ENCODE measurements at regions not wholly inside any gene's neighbourhood (a gene's known extent, or its start where the extent isn't known, plus 50 kb on each side); places are given as distances from the start of the nearest gene placed in this dataset.

DNA sequence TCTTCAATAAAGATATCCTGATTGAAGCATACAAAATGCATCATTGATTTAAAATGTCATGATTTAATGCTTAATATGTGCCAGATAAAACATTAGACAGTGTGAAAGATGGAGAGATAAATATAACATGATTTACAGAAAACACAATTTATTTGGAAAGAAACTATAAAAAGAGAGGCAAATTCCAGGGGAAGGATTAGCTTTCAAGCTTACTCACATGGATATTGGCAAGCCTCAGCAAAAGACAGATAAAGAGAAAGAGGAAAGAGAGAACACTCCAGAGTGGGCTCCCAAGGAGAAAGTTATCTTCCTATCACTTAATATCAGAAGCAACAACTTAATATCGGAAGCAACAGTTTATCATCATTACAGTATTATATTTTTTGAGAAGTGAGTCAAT is 1036.5 kb downstream of the SQOR start:
- DNase-seq: no peak

- DNase-seq: no peak
These were observed 1037.2 kb downstream of the SQOR start for GRCh38 chr15:46672041-46672440.

DNA sequence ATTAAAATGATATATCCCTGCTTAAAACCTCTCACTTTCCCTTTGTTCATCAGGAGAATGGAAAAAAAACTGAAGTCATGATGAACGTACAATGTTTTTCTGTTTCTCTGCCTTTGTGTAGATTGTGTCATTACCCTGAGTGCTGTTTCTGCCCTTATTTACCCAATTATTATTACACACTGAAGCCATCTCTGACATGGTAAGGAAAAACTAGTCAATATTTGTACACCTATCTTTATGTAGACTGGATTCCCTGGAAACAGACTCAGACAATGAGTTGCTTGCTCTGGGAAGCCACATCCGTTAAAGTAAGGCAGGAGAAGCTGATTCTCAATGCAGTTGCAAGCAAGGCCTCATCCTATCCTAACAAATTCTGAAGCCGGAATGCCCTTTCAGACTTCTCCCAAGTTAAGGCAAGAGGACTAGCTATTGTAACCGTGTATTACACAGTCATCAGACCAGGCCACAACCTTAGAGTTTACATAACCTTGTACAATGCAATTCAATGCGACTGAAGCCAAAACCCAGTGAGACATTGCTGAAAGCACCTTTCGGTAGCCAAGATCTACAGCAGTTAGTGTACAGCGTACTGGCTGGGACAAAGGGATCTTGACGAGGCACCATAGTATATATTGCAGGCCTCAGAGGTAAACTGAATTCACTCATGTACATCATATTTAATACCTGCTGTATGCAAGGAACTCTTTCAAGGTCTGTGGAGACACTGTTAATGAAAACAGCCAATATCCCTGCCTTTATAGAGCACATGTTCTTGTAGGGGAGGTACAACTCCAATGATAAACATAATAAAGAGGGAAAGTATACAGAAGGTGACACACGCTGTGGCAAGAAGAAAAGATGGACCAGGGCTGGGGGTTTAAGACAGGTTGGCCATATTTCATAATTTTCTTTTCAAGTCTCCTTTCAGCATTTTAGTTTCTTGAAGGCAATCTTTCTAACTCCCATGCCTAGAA is 1040.8 kb upstream of the SEMA6D start:
- DNase-seq: no peak

- no peak for DNase-seq
These were observed 1039.8 kb upstream of the SEMA6D start for GRCh38 chr15:46677491-46677890.

DNA sequence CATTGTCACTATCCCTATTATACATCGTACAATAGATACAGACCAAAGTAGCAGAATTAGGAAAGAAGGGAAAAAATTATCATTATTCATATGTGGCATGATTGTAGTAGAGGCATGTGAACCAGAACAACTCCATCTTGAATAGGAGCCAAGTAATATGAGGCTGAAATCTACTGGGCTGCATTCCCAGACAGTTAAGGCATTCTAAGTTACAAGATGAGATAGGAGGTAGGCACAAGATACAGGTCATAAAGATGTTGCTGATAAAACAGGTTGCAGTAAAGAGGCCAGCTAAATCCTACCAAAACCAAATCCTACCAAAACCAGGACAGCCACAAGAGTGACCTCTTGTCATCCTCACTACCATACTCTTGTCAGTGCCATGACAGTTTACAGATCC is 1035.4 kb upstream of the SEMA6D start:
- no peak for DNase-seq

GRCh38 chr15:46682969-46683791 is 1034.1 kb upstream of the SEMA6D start:
- DNase-seq: no peak

GRCh38 chr15:46685096-46685495 is 1032.2 kb upstream of the SEMA6D start:
- no peak for DNase-seq

DNA sequence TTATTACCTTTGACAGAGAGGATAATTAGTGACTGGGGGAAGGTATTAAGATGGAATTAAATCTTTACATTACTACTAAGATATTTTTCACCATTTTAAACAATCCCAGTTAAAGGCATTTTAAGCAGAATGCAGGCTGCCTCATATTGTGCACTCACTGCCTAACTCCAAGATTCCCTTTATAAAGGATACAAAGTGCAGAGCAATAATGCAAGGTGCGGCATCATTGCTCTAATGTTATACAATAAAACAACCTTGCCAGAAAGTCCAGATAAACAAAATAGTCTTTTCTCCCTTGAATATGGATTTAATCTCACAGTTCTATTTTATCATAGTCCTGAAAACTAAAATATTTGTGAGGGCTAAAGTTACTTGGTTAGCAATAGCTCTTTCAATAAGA is 1031.6 kb upstream of the SEMA6D start:
- no peak for DNase-seq

- no peak for DNase-seq
These were observed 1021.0 kb upstream of the SEMA6D start for GRCh38 chr15:46696281-46696680.

- DNase-seq: no peak
These were observed 1016.0 kb upstream of the SEMA6D start for GRCh38 chr15:46701346-46701745.

DNA sequence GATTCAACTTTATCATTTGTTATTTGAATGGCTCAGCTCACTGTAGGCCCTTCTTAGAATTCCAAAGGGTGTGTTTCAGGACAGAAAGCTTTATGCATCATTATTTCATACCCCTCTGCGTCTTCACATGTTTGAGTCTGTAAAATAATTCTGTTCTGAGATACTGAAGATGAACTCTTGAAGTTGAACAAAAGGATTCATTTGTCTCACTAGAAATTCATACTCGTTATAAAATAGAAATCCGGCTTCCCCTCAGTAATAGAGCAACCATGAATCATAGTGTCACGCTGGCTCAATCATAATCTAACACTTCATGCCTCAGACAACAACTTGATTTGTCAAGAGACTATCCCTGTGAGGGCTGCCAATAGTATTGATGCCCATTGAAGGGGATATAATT is 1015.4 kb upstream of the SEMA6D start:
- no peak for DNase-seq

DNA sequence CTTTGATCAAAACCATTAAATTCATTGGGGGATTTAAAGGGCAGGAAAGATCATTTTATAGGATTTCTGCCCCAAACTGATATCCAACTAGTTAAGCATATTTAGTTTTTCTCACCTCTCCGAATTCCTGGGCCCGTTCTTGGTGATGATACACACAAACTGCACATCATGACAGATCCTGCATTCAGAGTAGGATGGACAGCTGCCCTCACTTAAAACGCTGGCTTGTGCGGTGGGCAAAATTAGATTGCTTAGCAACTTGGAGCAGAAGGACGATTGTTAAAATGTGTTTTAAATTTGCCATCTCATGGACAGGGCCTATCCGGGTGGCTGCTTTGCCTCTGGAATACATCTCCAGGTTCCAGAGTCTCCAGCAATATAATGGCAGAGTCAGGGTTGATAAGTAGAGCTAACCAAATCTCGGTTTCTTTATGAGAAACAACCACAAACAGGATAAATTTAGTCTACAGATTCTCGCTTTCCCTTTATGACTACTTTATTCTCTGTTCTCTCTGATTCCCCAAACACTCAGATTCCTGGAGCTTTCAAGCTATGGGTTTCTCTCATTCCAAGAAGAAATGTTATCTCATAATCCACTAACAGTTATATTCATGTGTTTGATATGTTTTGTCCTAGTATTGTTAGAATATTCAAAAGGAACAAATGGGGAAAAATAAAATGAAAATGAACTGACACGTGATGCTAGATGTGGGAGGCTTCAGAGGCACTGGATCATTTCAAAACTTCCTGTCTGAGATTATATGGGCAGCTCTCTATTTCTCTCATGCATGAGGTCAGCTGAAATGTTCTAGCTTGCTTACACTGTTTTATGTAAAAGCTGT is 1014.1 kb upstream of the SEMA6D start:
- DNase-seq: no peak

DNA sequence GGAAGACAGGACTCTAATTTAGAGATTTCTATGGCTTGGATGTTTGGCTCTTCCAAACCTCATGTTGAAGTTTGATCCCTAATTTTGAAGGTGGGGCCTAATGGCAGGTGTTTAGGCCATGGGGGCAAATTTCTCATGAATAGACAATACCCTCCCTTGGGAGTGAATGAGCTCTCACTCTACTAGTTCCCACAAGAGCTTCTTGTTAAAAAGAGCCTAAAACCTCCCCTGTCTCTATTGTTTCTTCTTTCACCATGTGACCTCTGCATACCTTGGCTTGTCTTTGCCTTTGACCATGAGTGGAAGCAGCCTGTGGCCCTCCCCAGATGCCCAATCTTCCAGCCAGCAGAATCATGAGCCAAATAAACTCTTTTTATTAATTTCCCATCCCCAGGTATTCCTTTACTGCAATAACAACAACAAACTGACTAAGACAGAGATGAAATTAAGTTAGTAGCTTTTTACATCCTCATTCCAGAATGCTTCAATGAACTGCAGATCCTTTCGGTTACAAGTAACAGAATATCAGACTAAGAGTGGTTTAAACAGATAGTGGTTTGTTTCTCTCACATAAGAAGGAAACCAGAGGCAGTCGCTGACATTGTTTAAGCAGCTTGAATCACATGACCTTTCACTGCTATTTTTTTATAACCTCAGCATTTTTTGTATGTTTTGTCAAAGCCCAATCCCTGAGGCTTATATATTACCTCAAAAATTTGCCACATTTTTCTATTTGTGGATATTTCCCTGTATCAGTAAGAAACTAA is 1013.3 kb upstream of the SEMA6D start:
- no peak for DNase-seq

DNA sequence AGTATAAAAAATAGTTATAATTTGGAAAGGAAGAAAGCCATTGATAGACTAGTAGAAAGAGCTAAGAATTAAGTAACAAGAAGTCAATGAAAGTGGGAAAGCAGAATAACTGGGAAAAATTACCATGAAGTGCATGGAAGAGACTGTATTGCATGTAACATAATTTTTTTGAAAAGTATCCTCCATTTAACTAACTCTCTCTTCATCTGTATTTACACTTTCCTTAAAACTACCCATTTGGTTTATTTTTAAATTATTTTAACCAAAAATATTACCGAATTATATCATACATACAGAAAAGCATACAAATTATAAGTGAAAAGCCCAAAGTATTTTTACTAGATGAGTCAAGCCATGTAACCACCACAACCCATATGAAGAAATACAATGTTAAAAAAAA is 1009.9 kb upstream of the SEMA6D start:
- DNase-seq: no peak

- DNase-seq: no peak
These were observed 1009.1 kb upstream of the SEMA6D start for GRCh38 chr15:46708226-46708625.

DNA sequence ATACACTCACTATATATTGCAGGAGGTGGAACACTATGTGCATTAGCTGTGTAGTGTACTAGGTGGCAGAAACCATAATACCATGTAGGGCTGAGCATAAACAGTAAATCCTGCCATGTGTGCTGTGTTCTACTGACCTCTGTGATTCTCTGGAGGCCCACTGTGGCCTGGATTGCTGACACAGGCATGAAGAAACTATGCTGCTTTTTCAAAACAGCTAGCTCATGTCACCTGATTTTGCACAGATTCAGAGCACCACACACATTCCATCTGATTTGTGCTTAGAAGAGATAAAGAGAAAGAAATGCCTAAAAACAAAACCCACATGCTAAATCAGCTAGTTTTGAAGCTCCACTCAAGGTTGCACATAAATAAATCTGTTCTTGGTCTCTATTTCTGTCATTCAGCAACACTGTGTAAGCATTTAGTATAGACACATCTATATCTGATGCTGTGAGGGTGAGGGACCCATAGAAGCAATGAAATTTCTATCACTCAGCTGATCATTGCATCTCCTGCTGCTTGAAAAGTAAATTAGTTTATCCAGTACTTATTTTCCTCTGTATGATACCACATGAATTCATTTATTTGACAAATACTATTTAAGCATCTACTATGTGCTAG is 1007.7 kb upstream of the SEMA6D start:
- DNase-seq: no peak

DNA sequence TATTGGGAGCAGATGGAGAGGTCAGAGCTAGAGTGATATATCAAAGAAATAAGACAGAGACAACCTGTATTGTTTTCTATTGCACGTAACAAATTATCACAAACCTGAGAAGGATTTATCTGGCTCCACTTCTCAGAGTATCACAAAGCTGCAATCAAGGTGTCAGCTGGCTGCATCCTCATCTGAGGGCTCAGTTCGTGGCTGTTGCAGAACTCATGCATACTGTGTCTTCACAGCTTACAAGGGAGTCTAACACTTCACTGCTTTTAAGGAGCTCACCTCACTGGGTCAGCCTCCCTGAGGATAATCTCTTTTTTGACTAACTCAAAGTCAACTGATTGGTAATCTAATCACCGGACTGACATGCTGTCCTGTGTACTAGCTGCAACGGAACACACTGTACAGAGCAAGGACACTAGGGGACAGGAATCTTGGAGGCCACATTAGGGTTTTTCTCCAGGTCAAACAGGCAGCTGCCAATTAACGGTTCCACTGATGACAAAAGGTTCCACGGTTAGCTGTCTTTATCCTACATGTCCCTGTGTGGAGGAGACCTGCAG is 1006.8 kb upstream of the SEMA6D start:
- no peak for DNase-seq

- DNase-seq: no peak
These were observed 1004.3 kb upstream of the SEMA6D start for GRCh38 chr15:46713045-46713444.

DNA sequence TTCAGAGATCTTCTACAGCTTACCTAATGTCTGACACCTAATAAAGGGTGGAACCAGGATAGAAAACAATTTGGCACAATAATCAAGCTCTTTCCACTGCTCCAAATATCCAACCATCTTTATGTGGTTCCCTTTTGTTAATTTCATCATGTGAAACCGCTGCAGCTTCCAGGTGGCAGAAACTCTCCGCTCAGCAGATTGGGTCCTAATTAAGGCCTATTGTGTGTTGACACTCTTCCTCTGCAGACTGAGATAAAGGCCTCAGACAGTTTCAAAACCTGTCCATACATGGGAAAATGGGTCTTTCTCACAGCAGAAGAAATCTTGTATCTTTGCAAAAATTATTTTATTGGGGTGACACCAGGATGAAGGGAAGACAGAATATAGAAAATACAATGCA is 1002.4 kb upstream of the SEMA6D start:
- no peak for DNase-seq

DNA sequence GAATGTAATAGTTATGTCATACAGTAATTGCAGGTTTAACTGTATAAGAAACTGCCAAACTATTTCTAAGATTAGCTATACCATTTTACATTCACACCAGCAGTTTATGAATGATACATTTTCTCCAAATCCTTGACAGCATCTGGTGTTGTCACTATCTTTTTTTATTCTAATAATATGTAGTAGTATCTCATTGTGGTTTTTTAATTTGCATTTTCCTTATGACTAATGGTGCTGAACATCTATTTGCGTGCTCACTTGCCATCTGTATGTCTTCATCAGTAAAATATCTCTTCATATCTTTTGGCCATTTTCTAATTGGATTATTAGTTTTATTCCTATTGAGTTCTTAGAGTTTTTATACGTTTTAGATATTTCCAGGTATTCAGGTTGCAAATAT is 994.0 kb upstream of the SEMA6D start:
- no peak for DNase-seq

DNA sequence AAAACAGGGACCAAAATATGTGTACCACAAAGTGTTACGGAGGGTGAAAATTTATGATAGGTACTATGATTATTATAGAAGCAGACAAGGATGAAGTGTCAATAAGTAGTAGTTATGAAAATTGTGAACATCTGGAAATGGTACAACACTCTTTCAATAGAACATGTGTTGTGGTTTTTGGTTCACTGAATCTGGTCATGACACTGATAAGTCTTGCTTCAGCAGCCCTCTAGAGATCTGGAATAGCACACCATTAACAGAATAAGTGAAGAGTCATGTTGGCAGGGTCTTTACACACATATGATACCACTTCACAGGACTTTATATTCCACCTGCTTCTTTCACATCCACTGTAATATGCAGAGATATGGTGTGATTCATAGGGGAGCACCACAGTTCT is 985.2 kb upstream of the SEMA6D start:
- no peak for DNase-seq
